Activated naive CD4-positive, alpha-beta T cell treated with anti-CD3 and anti-CD28 coated beads, Interleukin-2, amount 50 U/mL, for 72 hours (primary cell): ENCODE measurements at regions not wholly inside any gene's neighbourhood (a gene's known extent, or its start where the extent isn't known, plus 50 kb on each side); places are given as distances from the start of the nearest gene placed in this dataset.
"Not testable (repeated sequence)": the region's sequence is repeated elsewhere in the genome, so short reads cannot be mapped to it uniquely, and the experiment has no call there.

ENCODE experiments used
- ATAC-seq, 2 donors: fragments of 150-1000 bp; cut with Tn5 transposase; 2 replicates each; pipeline ENCODE4 v1.10.0; 2021; ENCODE audit warnings: mild to moderate bottlenecking in 2 of 2, moderate library complexity in 2 of 2
- DNase-seq, 2 donors: peaks; one replicate each; pipeline ENCODE4 v3.0.0; 2021 to 2022; ENCODE audit warnings: low spot score in 2 of 2
- H3K27ac Mint-ChIP-seq, 2 donors: one replicate each; pipeline ENCODE4 v1.8.0; 2022; ENCODE audit warnings: mild to moderate bottlenecking in 2 of 2, mixed read lengths in 2 of 2
- H3K36me3 Mint-ChIP-seq, 2 donors: one replicate each; pipeline ENCODE4 v1.8.0; 2022; ENCODE audit warnings: mixed read lengths in 2 of 2
- H3K9me3 Mint-ChIP-seq, 2 donors: one replicate each; pipeline ENCODE4 v1.8.0; 2022; ENCODE audit warnings: mixed read lengths in 2 of 2

- ATAC-seq, H3K27ac Mint-ChIP-seq, H3K36me3 Mint-ChIP-seq, H3K9me3 Mint-ChIP-seq, DNase-seq: not testable (repeated sequence)
These were observed 363.3 kb downstream of the RFC3 start for GRCh38 chr13:34181256-34181655.

DNA sequence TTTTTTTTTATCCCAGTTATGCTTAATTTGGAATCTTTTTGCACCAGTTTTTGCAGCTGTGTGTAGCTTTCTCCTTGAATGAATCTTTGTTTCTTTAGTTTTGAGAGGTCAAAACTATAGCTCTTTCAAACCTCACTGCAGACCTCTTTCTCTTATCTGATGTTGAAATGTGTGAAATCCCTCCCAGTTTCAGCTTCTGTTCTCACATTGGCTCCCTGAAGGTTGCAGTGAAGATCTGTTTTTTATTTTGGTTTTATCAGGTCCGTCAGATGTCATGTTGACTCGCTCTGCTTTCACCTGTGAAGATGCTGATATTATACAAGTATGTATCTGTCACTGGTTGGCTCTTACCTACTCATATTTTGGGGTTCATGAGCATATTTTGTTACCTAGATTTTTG, 372.0 kb downstream of the RFC3 start:
- peaks cover 0 to 4% of the 10 kb centered on the region in 2 donors for H3K36me3 Mint-ChIP-seq
- no peak overlapping the region for H3K27ac Mint-ChIP-seq
- ATAC-seq (no peak), DNase-seq (no peak)
- H3K9me3 Mint-ChIP-seq: peaks cover 11 to 12% of the 10 kb centered on the region in 2 donors

GRCh38 chr13:34201050-34201913, 383.3 kb downstream of the RFC3 start:
- ATAC-seq (no peak), DNase-seq (no peak)
- Mint-ChIP-seq H3K36me3 (no peaks in the 10 kb centered on the region), H3K27ac (no peak overlapping the region), H3K9me3 (peaks cover 0 to 4% of the 10 kb centered on the region in 2 donors)

DNA sequence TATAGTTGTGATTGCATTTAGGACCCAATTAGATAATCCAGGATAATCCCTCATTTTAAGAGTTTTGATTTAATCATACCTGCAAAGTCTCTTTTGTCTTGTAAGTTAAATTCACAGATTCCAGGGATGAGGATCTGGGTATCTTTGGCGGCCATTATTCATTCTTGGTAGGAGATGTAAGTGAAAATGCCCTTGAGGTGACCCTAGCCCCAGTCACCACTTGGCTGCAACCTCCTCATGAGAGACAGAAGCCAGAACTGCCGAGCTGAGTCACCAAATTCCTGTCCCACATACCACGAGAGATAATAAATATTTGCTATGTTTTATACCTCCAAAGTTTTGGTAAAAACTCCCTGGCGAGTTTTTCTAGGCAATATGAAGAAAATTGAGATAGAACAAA, 389.4 kb downstream of the RFC3 start:
- ATAC-seq (no peak), DNase-seq (no peak)
- H3K9me3 Mint-ChIP-seq: peaks cover 0 to 9% of the 10 kb centered on the region in 2 donors
- H3K36me3 Mint-ChIP-seq: no peaks in the 10 kb centered on the region
- no peak overlapping the region for H3K27ac Mint-ChIP-seq

DNA sequence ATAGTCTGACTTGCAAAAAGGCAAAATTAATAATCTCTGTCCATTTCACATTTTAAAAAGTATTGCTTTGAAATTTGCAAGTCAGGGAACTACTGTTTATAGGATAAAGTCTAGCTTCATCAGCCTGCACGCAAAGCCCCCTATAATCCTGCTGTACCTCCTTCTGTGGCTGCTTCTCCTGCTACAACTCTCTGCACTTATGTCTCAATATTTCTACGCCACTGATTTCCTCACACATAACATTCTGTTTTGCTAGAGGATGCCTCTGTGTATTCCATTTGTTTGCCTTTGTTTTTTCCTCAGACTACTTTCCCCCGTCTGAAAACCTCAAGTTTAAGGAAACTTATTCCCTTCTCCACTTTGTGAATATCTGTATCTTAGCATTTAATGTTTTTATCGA, 389.9 kb downstream of the RFC3 start:
- no peak overlapping the region for H3K27ac Mint-ChIP-seq
- no peak for ATAC-seq
- DNase-seq: no peak
- H3K36me3 Mint-ChIP-seq: no peaks in the 10 kb centered on the region
- peaks cover 0 to 9% of the 10 kb centered on the region in 2 donors for H3K9me3 Mint-ChIP-seq

GRCh38 chr13:34208336-34208735, 390.4 kb downstream of the RFC3 start:
- Mint-ChIP-seq H3K9me3 (peaks cover 0 to 9% of the 10 kb centered on the region in 2 donors), H3K36me3 (no peaks in the 10 kb centered on the region), H3K27ac (no peak overlapping the region)
- DNase-seq (no peak), ATAC-seq (no peak)

- Mint-ChIP-seq H3K36me3 (no peaks in the 10 kb centered on the region), H3K9me3 (peaks cover 0 to 9% of the 10 kb centered on the region in 2 donors), H3K27ac (no peak overlapping the region)
- ATAC-seq: no peak
- no peak for DNase-seq
These were observed 392.4 kb downstream of the RFC3 start for GRCh38 chr13:34210341-34210740.

GRCh38 chr13:34214686-34215085, 396.7 kb downstream of the RFC3 start:
- no peaks in the 10 kb centered on the region for H3K36me3 Mint-ChIP-seq
- H3K27ac Mint-ChIP-seq: no peak overlapping the region
- DNase-seq: no peak
- no peak for ATAC-seq
- peaks cover 0 to 4% of the 10 kb centered on the region in 2 donors for H3K9me3 Mint-ChIP-seq

GRCh38 chr13:34216256-34216655, 398.3 kb downstream of the RFC3 start:
- H3K9me3 Mint-ChIP-seq: peaks cover 4 to 5% of the 10 kb centered on the region in 2 donors
- no peak for DNase-seq
- ATAC-seq: no peak
- no peak overlapping the region for H3K27ac Mint-ChIP-seq
- H3K36me3 Mint-ChIP-seq: no peaks in the 10 kb centered on the region

GRCh38 chr13:34217343-34218025, 399.5 kb downstream of the RFC3 start:
- Mint-ChIP-seq H3K36me3 (no peaks in the 10 kb centered on the region), H3K9me3 (peaks cover 5 to 6% of the 10 kb centered on the region in 2 donors), H3K27ac (no peak overlapping the region)
- DNase-seq: no peak
- ATAC-seq: no peak

DNA sequence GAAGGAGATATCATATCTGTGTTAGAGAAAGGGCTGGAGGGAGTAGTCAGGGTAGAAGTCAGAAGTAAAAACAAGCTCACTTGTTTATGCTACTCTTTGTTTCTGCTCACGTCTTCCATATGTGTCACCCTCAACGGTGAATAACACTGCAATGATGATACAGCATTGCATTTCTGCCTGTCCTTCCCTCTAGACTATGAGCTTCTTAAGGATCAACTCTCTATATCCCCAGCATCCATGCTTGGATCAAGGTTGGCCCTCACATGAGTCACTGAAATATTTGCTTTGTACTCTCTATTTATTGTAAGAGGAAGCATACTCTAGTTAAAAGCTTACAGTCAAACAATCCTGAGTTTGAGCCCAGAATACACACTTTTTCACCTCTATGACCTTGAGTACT, 406.0 kb downstream of the RFC3 start:
- no peak for DNase-seq
- Mint-ChIP-seq H3K9me3 (peaks cover 9 to 15% of the 10 kb centered on the region in 2 donors), H3K36me3 (no peaks in the 10 kb centered on the region), H3K27ac (no peak overlapping the region)
- no peak for ATAC-seq

DNA sequence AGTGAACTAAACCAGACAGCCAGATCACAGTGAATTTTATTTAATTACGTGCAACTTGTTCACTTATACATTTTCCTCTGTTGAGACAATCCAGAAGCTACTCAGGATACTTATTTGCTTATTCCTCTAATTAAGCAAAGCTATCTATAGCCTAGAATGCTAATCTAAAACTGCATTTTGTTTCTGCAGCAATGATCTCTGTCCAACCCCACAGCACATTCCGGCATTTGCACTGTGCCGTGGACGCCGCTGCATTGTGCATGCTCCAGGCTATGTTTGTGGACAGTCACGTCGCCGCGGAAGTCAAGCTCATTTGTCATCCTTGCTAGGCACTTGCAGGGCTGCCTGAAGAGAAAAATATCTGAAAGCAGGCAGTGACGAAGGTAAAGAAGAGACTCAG, 406.9 kb downstream of the RFC3 start:
- H3K36me3 Mint-ChIP-seq: no peaks in the 10 kb centered on the region
- H3K27ac Mint-ChIP-seq: no peak overlapping the region
- peaks cover 9 to 15% of the 10 kb centered on the region in 2 donors for H3K9me3 Mint-ChIP-seq
- no peak for DNase-seq
- no peak for ATAC-seq

GRCh38 chr13:34230271-34230670, 412.3 kb downstream of the RFC3 start:
- Mint-ChIP-seq H3K9me3 (peaks cover 13 to 25% of the 10 kb centered on the region in 2 donors), H3K27ac (no peak overlapping the region), H3K36me3 (no peaks in the 10 kb centered on the region)
- no peak for ATAC-seq
- DNase-seq: no peak

DNA sequence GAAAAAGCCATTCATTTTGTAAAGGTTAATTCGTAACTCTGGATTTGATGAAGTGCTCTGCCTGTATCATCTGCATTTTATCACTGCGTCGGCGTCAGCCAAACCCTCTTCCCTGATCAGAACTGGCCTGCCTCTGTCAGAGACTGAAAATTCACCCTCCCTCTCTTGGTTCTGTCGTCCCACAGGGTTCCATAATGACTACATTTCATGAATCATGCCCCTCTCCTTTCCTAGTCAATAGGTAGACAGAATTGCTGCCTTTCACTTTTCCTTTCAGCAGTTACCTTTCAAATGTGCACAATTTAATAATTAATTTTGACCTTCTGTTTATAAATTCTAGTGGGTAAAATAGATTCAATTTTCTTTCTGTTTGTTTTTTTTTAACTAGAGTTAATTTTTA, 423.4 kb downstream of the RFC3 start:
- no peak overlapping the region for H3K27ac Mint-ChIP-seq
- DNase-seq (no peak), ATAC-seq (no peak)
- H3K36me3 Mint-ChIP-seq: no peaks in the 10 kb centered on the region
- H3K9me3 Mint-ChIP-seq: peaks cover 0 to 13% of the 10 kb centered on the region in 2 donors

DNA sequence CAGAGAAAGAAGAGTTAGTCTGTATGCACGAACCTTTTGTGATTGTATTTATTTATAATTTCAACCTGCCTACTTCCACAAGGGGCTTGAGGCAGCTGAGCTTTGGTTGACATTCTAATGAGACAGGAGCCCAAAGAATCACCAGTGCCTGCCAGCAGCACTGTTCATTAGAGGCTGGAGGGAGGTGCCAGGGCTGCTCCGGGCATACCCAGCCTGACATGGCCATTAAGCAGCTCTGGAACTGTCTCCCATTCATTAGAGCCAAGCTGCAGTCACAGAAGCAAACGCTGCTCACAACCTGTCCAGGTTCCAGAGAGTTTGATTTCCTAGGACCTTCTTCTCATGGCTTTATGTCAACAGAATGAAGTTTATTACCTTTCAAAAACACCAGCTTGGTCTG, 425.5 kb downstream of the RFC3 start:
- no peak overlapping the region for H3K27ac Mint-ChIP-seq
- no peaks in the 10 kb centered on the region for H3K36me3 Mint-ChIP-seq
- ATAC-seq (no peak), DNase-seq (no peak)
- H3K9me3 Mint-ChIP-seq: peaks cover 0 to 8% of the 10 kb centered on the region in 2 donors

DNA sequence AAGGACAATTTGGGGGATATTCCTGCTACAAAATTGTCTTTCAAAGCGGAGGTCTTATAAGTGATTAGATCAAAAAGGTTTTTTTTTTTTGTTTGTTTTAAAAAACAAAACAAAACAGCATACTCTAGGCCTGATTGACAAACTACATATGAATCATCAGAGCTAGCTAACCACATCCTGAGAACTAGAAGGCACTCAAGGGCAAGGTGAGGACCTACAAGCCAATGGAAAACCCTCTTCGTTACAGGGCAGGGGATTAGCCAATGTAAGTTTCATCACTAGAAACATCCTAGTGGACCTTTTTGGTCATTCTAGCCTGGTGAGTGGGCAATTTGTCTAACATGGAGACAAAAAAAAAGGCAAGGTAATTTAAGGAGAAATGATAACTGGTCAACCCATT, 428.6 kb downstream of the RFC3 start:
- no peak for DNase-seq
- no peaks in the 10 kb centered on the region for H3K36me3 Mint-ChIP-seq
- H3K9me3 Mint-ChIP-seq: peaks cover 0 to 8% of the 10 kb centered on the region in 2 donors
- no peak for ATAC-seq
- H3K27ac Mint-ChIP-seq: no peak overlapping the region

GRCh38 chr13:34247596-34247995, 429.6 kb downstream of the RFC3 start:
- ATAC-seq (no peak), DNase-seq (no peak)

More at GRCh38 chr13:34247596-34247995, 429.6 kb downstream of the RFC3 start:
- Mint-ChIP-seq H3K27ac (no peak overlapping the region), H3K36me3 (no peaks in the 10 kb centered on the region), H3K9me3 (peaks cover 0 to 8% of the 10 kb centered on the region in 2 donors)
